Brain pericyte (primary cell): ENCODE measurements at regions not wholly inside any gene's neighbourhood (a gene's known extent, or its start where the extent isn't known, plus 50 kb on each side); places are given as distances from the start of the nearest gene placed in this dataset.

Experiments
- DNase-seq: peaks from one replicate; pipeline ENCODE4 v3.0.0-alpha.2; 2012; ENCODE audit warnings: low read depth, low spot score

DNA sequence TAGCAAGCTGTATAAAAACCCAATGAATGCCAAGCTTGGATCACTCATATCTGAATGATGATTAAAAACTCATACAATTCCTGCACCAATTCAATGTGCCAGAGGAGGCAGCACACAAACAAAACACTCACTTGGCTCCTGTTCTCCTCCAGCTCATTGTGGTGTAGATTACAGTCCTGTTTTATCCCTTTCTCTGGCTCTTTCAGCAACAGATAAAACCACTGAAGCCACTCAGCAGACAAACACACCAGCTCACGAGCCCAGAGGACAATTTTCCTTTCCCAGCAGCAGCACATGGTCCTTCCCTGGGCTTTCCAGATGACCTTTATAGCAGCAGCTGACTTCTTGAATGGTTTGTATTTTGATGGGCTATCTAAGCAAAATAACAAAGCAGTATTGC, 107.3 kb upstream of the STARD3NL start:
- no peak for DNase-seq

- no peak for DNase-seq
These were observed 91.2 kb upstream of the STARD3NL start for GRCh38 chr7:38086857-38087256.

DNA sequence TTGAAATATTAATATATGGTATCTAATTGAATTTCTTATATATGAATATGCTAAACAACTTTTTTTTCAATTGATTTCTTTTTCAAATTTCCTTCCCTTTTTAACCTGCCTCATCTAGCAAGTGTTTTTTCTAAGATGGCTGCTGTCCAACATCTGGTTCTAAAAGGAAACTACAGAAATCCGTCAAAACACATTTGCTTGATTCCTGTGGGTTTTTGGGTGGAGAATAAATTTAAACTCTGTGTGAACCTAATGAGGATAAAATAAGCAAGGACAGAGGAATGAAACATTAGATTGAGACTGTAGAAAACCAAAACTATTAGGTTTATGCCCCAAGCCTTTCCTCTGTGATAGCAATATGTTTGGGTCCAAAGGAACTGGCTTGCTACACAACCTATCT, 75.5 kb upstream of the STARD3NL start:
- DNase-seq, result no peak

GRCh38 chr7:38105874-38106483, 72.1 kb upstream of the STARD3NL start:
- no peak for DNase-seq

GRCh38 chr7:38107486-38107893, 70.6 kb upstream of the STARD3NL start:
- no peak for DNase-seq

DNA sequence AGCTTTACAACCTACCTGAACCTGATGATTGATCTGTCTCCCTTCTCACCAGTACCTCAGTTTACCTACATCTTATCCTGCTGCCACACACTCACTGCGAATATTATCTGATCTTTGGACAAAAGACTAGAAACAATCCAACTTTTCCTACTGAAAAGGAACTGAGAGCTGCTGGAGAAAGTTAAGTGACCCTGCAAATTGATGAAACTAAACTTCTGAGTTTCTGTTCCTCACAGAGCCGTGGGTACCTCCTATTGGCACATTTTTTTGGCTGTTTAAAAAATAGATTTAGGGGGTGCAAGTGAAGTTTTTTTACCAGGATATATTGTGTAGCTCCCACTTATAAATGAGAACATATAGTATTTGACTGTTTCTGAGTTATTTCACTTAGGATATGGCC, 66.0 kb upstream of the STARD3NL start:
- no peak for DNase-seq

GRCh38 chr7:38120076-38120475, 58.0 kb upstream of the STARD3NL start:
- DNase-seq, result no peak

- DNase-seq, result no peak
These were observed 55.5 kb upstream of the STARD3NL start for GRCh38 chr7:38122501-38122900.

GRCh38 chr7:38123494-38123893, 54.6 kb upstream of the STARD3NL start:
- DNase-seq, result no peak

- DNase-seq, result no peak
These were observed 50.5 kb upstream of the STARD3NL start for GRCh38 chr7:38127216-38128207.
